Immature natural killer cell (primary cell): ENCODE measurements at regions not wholly inside any gene's neighbourhood (a gene's known extent, or its start where the extent isn't known, plus 50 kb on each side); places are given as distances from the start of the nearest gene placed in this dataset.

Source experiments
- DNase-seq, 3 donors: peaks; one replicate each; pipeline ENCODE4 v3.0.0; 2022; ENCODE audit warnings: mixed read lengths in 1 of 3
- H3K27ac Mint-ChIP-seq, 6 donors: one replicate each; pipeline ENCODE4 v1.8.0; 2020; ENCODE audit warnings: mixed read lengths in 6 of 6, mild to moderate bottlenecking in 5 of 6, inconsistent platforms in 4 of 6, moderate library complexity in 3 of 6
- H3K27me3 Mint-ChIP-seq, 3 donors: one replicate each; pipeline ENCODE4 v1.8.0; 2020 to 2021; ENCODE audit warnings: low read depth in 3 of 3, mild to moderate bottlenecking in 3 of 3, mixed read lengths in 3 of 3, moderate library complexity in 3 of 3, inconsistent platforms in 1 of 3
- H3K36me3 Mint-ChIP-seq, 3 donors: one replicate each; pipeline ENCODE4 v1.8.0; 2020; ENCODE audit warnings: mixed read lengths in 3 of 3, inconsistent platforms in 2 of 3, mild to moderate bottlenecking in 2 of 3
- H3K4me1 Mint-ChIP-seq, 2 donors: one replicate each; pipeline ENCODE4 v1.8.0; 2020; ENCODE audit warnings: inconsistent platforms in 2 of 2, mild to moderate bottlenecking in 2 of 2, mixed read lengths in 2 of 2, moderate library complexity in 1 of 2
- H3K4me3 Mint-ChIP-seq, 5 donors: one replicate each; pipeline ENCODE4 v1.8.0; 2020; ENCODE audit warnings: mild to moderate bottlenecking in 5 of 5, mixed read lengths in 5 of 5, inconsistent platforms in 3 of 5, moderate library complexity in 3 of 5
- H3K9me3 Mint-ChIP-seq, 6 donors: one replicate each; pipeline ENCODE4 v1.8.0; 2020; ENCODE audit warnings: mild to moderate bottlenecking in 6 of 6, mixed read lengths in 6 of 6, inconsistent platforms in 4 of 6, moderate library complexity in 3 of 6

- Mint-ChIP-seq H3K27me3 (peaks cover 0 to 3% (median 2%) of the 10 kb centered on the region in 3 donors), H3K9me3 (peaks cover 6 to 40% (median 22%) of the 10 kb centered on the region in 6 donors), H3K36me3 (no peaks in the 10 kb centered on the region), H3K4me1 (no peaks in the 10 kb centered on the region), H3K4me3 (no peak overlapping the region), H3K27ac (no peak overlapping the region)
- DNase-seq = no peak
Observed at GRCh38 chr3:78398401-78398800, 1358.5 kb downstream of the ROBO2 start.

- DNase-seq = no peak
- Mint-ChIP-seq H3K36me3 (no peaks in the 10 kb centered on the region), H3K27me3 (peaks cover 0 to 1% (median 1%) of the 10 kb centered on the region in 3 donors), H3K9me3 (peaks cover 0 to 27% (median 12%) of the 10 kb centered on the region in 6 donors), H3K4me1 (no peaks in the 10 kb centered on the region), H3K4me3 (no peak overlapping the region), H3K27ac (no peak overlapping the region)
Observed at GRCh38 chr3:78402720-78403119, 1362.8 kb downstream of the ROBO2 start.

DNA sequence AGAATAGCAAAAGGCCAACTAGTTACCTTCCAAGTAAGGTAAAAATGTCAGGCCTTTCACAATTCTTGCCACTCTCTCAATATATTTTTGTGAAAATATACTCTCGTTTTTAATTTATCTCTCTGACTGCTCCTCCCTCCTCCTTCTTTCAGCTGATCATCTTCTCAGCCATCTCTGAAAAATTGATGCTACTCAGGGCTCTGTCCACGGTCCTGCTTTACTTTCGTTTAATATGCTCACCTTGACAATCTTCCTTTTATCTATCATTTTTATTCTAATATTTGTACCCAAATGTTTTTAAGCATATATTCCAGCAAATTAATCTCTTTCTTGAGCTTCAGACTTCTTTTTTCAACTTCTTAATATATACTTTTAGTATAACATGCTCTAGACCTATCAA lies 1362.1 kb downstream of the ROBO1 start:
- H3K4me3 Mint-ChIP-seq = no peak overlapping the region
- no peak overlapping the region for H3K27ac Mint-ChIP-seq
- no peaks in the 10 kb centered on the region for H3K27me3 Mint-ChIP-seq
- H3K9me3 Mint-ChIP-seq = peaks cover 0 to 26% (median 6%) of the 10 kb centered on the region in 6 donors
- no peaks in the 10 kb centered on the region for H3K36me3 Mint-ChIP-seq
- H3K4me1 Mint-ChIP-seq = no peaks in the 10 kb centered on the region
- no peak for DNase-seq

- Mint-ChIP-seq H3K4me1 (no peaks in the 10 kb centered on the region), H3K4me3 (no peak overlapping the region), H3K27me3 (no peaks in the 10 kb centered on the region), H3K36me3 (no peaks in the 10 kb centered on the region), H3K27ac (no peak overlapping the region), H3K9me3 (peaks cover 0 to 30% (median 6%) of the 10 kb centered on the region in 6 donors)
- DNase-seq = no peak
Observed at GRCh38 chr3:78406396-78406795, 1361.4 kb downstream of the ROBO1 start.

DNA sequence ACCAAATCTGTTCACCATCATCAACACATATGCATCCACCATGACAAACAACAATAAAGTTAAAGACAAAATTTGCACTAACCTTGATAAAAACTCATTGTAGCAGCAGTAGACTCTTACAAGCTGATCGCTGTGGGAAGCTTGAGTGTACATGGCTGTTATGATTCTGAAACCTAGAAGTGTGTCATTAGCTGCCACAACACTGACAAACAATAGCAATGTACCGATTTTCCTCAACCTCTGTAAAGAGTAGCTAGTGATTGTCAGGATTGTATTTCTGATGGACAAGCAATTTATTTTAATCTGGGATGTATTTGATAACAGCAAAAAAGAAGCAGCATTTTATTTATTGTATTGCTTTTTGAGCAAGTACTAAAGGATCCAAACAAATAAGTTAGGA lies 1357.7 kb downstream of the ROBO1 start:
- Mint-ChIP-seq H3K36me3 (no peaks in the 10 kb centered on the region), H3K27ac (no peak overlapping the region), H3K4me3 (no peak overlapping the region), H3K9me3 (peaks cover 3 to 17% (median 9%) of the 10 kb centered on the region in 6 donors), H3K27me3 (no peaks in the 10 kb centered on the region), H3K4me1 (no peaks in the 10 kb centered on the region)
- no peak for DNase-seq

DNA sequence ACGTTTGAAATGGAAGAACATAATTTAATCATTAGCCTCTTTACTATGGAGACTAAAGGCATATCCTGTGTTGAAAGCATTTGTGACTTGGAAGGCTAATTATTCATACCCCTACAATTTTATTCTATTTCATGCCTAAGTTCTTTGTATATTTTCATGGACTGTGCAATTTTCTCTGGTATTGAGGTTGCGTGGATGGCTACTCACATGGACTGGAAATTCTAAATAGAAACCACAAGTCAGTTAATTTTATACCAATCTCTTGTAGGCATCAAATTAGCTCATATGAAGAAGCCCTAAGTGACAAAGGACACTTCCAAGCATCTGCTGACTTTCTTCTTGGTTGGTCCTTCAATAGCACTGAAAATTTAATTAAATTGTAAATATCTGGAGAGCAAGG lies 1353.5 kb downstream of the ROBO1 start:
- H3K9me3 Mint-ChIP-seq = peaks cover 4 to 38% (median 18%) of the 10 kb centered on the region in 6 donors
- no peaks in the 10 kb centered on the region for H3K36me3 Mint-ChIP-seq
- H3K4me3 Mint-ChIP-seq = no peak overlapping the region

GRCh38 chr3:78420611-78421010 lies 1347.2 kb downstream of the ROBO1 start:
- Mint-ChIP-seq H3K27ac (no peak overlapping the region), H3K4me1 (no peaks in the 10 kb centered on the region), H3K27me3 (peaks cover 0 to 2% (median 2%) of the 10 kb centered on the region in 3 donors), H3K36me3 (peaks cover 0 to 5% (median 0%) of the 10 kb centered on the region in 3 donors), H3K4me3 (no peak overlapping the region), H3K9me3 (peaks cover 3 to 60% (median 10%) of the 10 kb centered on the region in 6 donors)
- DNase-seq = no peak

More for the DNA sequence above, 1353.5 kb downstream of the ROBO1 start:
- DNase-seq = no peak
- peaks cover 0 to 2% (median 0%) of the 10 kb centered on the region in 3 donors for H3K27me3 Mint-ChIP-seq
- no peaks in the 10 kb centered on the region for H3K4me1 Mint-ChIP-seq
- H3K27ac Mint-ChIP-seq = no peak overlapping the region

DNA sequence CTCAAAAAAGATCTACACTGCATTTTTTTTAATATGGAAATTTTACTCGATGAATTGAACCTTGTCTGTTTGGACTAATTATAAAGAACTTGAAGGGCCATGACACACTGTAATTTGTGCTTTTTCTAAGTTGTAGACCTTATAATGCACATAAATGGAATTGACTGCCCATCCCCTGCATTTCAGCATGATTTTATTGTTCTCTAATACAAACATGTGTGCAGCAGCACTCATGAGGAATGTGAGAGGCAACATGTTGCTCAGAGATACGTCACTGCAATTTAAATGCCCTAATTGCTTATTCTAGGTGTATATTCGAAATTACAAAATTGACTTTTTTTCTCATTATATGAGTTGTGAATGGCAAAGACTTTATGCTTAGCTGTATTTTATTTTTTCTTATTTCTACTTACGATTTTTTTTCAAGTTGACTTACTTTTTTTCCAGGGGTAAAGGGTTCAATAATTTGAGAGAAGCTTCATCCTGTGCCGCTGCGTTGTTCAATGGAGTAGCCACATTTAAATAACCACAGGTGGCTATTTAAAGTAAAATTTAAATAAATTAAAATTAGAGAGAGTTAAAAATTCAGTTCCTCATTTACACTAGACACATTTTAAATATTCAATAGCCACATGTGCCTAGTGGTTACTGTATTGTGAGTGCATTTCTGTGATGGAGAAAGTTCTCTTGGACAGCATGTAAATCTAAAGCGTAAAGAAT lies 1346.4 kb downstream of the ROBO1 start:
- H3K27me3 Mint-ChIP-seq = peaks cover 0 to 2% (median under 1%) of the 10 kb centered on the region in 3 donors
- DNase-seq = no peak
- H3K36me3 Mint-ChIP-seq = peaks cover 0 to 5% (median 0%) of the 10 kb centered on the region in 3 donors
- peaks cover 3 to 55% (median 9%) of the 10 kb centered on the region in 6 donors for H3K9me3 Mint-ChIP-seq
- no peak overlapping the region for H3K27ac Mint-ChIP-seq
- H3K4me3 Mint-ChIP-seq = no peak overlapping the region
- no peaks in the 10 kb centered on the region for H3K4me1 Mint-ChIP-seq

- no peak overlapping the region for H3K4me3 Mint-ChIP-seq
- no peaks in the 10 kb centered on the region for H3K4me1 Mint-ChIP-seq
- DNase-seq = no peak
- H3K9me3 Mint-ChIP-seq = peaks cover 3 to 51% (median 7%) of the 10 kb centered on the region in 6 donors
- H3K27me3 Mint-ChIP-seq = peaks cover 0 to 2% (median 1%) of the 10 kb centered on the region in 3 donors
- no peak overlapping the region for H3K27ac Mint-ChIP-seq
- H3K36me3 Mint-ChIP-seq = peaks cover 0 to 5% (median 0%) of the 10 kb centered on the region in 3 donors
Observed at GRCh38 chr3:78424656-78425055, 1343.1 kb downstream of the ROBO1 start.

DNA sequence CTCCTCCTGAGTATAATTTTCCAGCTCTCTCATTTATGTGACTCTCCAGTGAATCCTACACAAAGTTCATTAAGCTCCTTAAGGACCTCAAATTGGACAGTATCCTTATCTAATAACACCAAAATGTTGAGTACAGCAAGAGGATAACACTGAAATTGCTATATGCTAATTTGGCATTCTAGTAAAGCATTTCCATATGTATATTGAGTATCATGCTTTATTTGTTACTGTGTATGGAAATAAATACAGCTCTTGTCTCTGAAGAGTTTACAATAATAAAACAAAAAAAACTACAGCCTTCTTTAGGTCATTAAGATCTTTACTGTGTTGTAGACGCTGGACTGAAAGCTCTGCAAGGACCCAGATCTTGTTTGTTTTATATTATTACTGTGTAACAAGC lies 1341.3 kb downstream of the ROBO1 start:
- no peak overlapping the region for H3K4me3 Mint-ChIP-seq
- H3K36me3 Mint-ChIP-seq = peaks cover 0 to 5% (median 0%) of the 10 kb centered on the region in 3 donors
- no peaks in the 10 kb centered on the region for H3K4me1 Mint-ChIP-seq
- no peak overlapping the region for H3K27ac Mint-ChIP-seq
- peaks cover 3 to 42% (median 7%) of the 10 kb centered on the region in 6 donors for H3K9me3 Mint-ChIP-seq
- DNase-seq = no peak
- H3K27me3 Mint-ChIP-seq = peaks cover 0 to 2% (median 1%) of the 10 kb centered on the region in 3 donors

- H3K4me3 Mint-ChIP-seq = no peak overlapping the region
- DNase-seq = no peak
- no peak overlapping the region for H3K27ac Mint-ChIP-seq
- H3K9me3 Mint-ChIP-seq = peaks cover 3 to 38% (median 7%) of the 10 kb centered on the region in 6 donors
- H3K27me3 Mint-ChIP-seq = peaks cover 0 to 2% (median 1%) of the 10 kb centered on the region in 3 donors
- peaks cover 0 to 5% (median 0%) of the 10 kb centered on the region in 3 donors for H3K36me3 Mint-ChIP-seq
- H3K4me1 Mint-ChIP-seq = no peaks in the 10 kb centered on the region
Observed at GRCh38 chr3:78427303-78427702, 1340.5 kb downstream of the ROBO1 start.

DNA sequence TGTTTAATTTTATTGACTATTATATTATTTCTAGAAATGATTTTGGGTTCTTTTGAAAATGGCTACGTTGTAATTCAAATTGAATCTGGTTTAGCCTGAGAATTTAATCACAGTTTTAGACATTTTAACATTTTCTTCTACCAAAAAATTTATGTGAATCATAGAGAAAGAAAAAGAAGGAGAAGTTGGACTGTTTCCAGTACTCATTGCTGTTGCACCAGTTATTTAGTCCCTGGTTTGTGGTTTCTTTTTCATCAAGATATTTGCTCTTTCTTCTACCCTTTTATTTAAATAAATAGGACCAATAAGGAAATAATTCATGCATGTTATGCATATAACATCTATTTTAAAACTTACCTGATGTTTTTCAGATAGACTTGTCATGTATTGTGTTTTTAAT lies 1337.1 kb downstream of the ROBO1 start:
- Mint-ChIP-seq H3K9me3 (peaks cover 3 to 37% (median 8%) of the 10 kb centered on the region in 6 donors), H3K27ac (no peak overlapping the region)

DNA sequence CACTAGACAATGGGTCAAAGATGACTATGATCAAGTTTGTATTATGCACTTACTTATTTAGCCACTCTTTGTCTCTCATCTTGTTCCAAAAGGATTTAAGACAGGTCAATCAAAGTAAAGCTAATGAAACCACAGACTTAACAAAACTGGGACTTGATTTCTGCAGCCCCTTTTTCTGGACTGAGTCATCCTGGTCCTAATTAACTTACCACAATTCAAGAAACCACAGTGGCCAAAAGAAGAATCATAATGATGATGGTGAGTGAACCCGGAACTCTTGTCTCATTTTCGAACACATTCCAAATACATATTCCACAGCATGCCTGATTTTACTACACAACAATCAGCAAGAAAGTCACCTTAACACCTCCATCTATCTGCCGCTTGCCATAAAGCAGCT lies 1333.0 kb downstream of the ROBO1 start:
- DNase-seq = no peak
- H3K36me3 Mint-ChIP-seq = no peaks in the 10 kb centered on the region

More for the DNA sequence above, 1337.1 kb downstream of the ROBO1 start:
- Mint-ChIP-seq H3K4me1 (no peaks in the 10 kb centered on the region), H3K4me3 (no peak overlapping the region), H3K36me3 (no peaks in the 10 kb centered on the region), H3K27me3 (peaks cover 0 to 1% (median 0%) of the 10 kb centered on the region in 3 donors)
- DNase-seq = no peak

DNA sequence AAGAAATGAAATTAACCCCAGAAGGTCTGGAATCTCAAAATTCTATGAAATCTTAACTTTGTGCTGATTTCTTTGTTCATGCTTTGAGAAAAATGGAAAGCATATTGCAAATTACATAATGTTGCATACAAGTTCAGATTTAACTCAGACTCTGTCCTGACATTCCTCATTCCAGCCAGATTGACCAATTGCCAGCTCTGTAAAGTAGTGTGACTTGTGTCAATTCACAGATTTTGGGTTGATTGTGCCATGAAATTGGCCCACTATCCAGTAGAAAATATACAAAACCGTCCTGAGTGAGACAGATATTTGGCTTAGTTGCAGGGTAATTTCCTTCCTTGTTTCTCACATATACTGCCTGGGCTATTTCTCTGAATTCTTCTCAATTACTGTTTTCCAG lies 1312.6 kb downstream of the ROBO1 start:
- no peak for DNase-seq
- peaks cover 0 to 3% (median 0%) of the 10 kb centered on the region in 3 donors for H3K27me3 Mint-ChIP-seq
- H3K36me3 Mint-ChIP-seq = no peaks in the 10 kb centered on the region
- no peaks in the 10 kb centered on the region for H3K4me1 Mint-ChIP-seq
- H3K27ac Mint-ChIP-seq = no peak overlapping the region
- peaks cover 9 to 43% (median 16%) of the 10 kb centered on the region in 6 donors for H3K9me3 Mint-ChIP-seq
- H3K4me3 Mint-ChIP-seq = no peak overlapping the region

More for the DNA sequence above, 1333.0 kb downstream of the ROBO1 start:
- H3K27me3 Mint-ChIP-seq = no peaks in the 10 kb centered on the region
- H3K4me1 Mint-ChIP-seq = no peaks in the 10 kb centered on the region
- no peak overlapping the region for H3K27ac Mint-ChIP-seq
- peaks cover 4 to 34% (median 8%) of the 10 kb centered on the region in 6 donors for H3K9me3 Mint-ChIP-seq
- no peak overlapping the region for H3K4me3 Mint-ChIP-seq
